Kidney epithelial cell (primary cell): ENCODE measurements at regions not wholly inside any gene's neighbourhood (a gene's known extent, or its start where the extent isn't known, plus 50 kb on each side); places are given as distances from the start of the nearest gene placed in this dataset.

Experiments used
- DNase-seq: peaks from one replicate; pipeline ENCODE4 v3.0.0-alpha.2; 2010; ENCODE audit warnings: low read depth
- H3K27me3 ChIP-seq: 2 replicates; pipeline ENCODE4 v1.6.0; 2011; ENCODE audit warnings: low read length; ENCODE audit not compliant: control insufficient read depth, insufficient read depth
- H3K36me3 ChIP-seq: 2 replicates; pipeline ENCODE4 v1.5.1; 2011; ENCODE audit warnings: low read length; ENCODE audit not compliant: control insufficient read depth, insufficient read depth
- H3K4me3 ChIP-seq: 2 replicates; pipeline ENCODE4 v1.5.1; 2011; ENCODE audit warnings: low read depth, mild to moderate bottlenecking, control low read depth, low read length
- CTCF ChIP-seq: IDR thresholded peaks from 2 replicates; pipeline ENCODE4 v1.5.1; 2011; ENCODE audit warnings: mild to moderate bottlenecking, moderate library complexity, low read length, control low read depth, inconsistent platforms; ENCODE audit not compliant: insufficient read depth, poor library complexity, severe bottlenecking

DNA sequence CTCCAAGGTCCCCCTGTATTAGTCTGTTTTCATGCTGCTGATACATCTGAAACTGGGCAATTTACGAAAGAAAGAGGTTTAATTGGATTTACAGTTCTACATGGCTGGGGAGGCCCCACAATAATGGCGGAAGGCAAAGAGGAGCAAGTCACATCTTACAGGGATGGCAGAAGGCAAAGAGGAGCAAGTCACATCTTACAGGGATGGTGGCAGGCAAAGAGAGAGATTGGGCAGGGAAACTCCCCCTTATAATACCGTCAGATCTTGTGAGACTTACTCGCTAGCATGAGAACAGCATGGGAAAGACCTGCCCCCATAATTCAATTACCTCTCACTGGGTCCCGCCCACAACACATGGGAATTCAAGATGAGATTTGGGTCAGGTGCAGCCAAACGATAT, 50.0 kb upstream of the FARP1 start:
- no peak for TF ChIP-seq CTCF
- no peak overlapping the region for H3K4me3 ChIP-seq
- no peaks in the 10 kb centered on the region for H3K27me3 ChIP-seq
- no peaks in the 10 kb centered on the region for H3K36me3 ChIP-seq
- DNase-seq, result no peak
